Suppressor macrophage (primary cell): ENCODE measurements at regions not wholly inside any gene's neighbourhood (a gene's known extent, or its start where the extent isn't known, plus 50 kb on each side); places are given as distances from the start of the nearest gene placed in this dataset.
"Not testable (repeated sequence)": the region's sequence is repeated elsewhere in the genome, so short reads cannot be mapped to it uniquely, and the experiment has no call there.

Experiments
- DNase-seq, 4 experiments: peaks; one replicate each; pipeline ENCODE4 v3.0.0-alpha.2; 2020 to 2022

DNA sequence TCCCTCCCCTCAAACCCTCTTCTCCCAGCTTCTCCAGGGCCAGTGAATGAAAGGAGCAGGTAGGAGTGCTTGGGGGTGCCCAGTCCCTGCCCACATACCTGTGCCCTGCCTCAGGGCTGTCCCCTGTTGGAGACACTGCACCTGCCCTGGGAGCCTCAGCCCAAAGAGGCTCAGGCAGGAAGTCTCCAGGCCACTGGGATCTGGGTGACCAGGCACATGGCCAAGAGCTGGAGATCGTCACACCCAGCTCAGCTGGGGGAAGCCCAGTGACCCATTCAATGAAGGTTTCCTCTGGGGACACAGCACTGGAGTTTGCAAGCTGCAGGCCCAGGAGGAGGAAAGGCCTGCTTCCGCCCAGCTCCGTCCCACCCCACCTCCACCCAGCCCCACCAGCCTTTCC is 156.4 kb downstream of the ZFP36L2 start:
- peak in 2 of 4 experiments; percentile 28 to 33 for DNase-seq

DNA sequence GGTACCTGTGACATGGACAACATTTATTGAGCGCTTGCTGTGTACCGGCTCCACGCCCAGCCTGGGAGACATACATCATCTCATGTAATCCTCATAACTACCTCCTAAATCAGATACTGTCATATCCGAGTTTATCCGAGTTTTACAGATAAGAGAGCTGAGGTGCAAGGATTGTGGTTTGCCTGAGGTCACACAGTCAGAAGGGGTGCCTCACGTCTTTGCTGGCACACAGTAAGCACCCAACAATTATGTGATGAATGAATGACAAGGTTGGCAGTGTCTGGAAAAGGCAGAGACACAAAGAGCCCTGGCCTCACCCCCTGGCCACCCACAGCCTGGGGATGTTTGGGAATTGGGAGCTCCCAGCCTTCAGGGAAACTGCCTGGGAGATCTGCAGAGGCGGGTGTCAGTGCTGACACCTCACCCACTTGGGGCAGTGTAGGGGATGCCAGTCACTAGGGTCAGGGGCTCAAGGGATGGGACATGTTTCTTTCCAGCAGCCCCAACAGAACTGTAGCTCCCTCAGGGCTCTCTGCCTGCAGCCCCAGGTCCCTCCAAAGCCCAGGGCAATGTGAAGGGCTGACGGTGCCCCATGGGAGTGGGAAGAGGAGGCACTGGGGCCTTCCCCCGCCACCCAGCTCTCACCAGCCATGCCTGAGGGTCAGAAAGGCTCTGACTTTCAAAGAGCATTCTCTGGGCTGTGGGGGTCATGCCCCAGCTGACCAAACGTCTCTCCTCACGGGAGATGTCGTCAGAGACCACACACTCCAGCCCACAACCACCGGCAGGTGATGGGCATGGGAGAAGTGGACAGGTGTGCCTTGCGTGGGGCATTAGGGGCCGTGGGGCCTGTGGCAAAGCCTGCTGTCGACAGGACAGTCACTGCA is 157.5 kb downstream of the ZFP36L2 start:
- DNase-seq = no peak

DNA sequence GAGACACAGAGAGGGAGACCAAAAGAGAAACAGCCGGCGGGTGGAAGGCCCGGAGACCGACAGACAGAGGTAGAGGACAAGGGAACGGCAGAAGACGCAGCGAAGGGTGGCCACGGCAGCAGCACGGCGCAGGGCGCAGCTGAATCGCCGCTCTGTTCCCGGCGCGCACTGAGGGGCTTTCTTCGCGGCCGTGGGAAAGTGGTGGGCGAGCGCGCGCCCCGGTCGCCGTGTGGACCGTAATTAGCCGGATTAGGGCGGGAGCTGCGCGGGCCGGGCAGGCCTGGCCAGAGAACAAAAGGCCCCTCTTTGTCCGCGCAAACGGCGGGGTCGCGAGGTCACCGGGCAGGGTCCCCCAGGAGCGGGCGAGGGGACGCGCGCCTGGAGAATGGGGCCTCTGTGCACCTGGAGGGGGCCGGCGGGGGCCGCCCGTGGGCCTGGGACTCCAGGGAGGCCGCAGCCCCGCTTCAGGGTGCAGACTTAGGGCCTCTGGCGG is 158.3 kb downstream of the ZFP36L2 start:
- DNase-seq = no peak

DNA sequence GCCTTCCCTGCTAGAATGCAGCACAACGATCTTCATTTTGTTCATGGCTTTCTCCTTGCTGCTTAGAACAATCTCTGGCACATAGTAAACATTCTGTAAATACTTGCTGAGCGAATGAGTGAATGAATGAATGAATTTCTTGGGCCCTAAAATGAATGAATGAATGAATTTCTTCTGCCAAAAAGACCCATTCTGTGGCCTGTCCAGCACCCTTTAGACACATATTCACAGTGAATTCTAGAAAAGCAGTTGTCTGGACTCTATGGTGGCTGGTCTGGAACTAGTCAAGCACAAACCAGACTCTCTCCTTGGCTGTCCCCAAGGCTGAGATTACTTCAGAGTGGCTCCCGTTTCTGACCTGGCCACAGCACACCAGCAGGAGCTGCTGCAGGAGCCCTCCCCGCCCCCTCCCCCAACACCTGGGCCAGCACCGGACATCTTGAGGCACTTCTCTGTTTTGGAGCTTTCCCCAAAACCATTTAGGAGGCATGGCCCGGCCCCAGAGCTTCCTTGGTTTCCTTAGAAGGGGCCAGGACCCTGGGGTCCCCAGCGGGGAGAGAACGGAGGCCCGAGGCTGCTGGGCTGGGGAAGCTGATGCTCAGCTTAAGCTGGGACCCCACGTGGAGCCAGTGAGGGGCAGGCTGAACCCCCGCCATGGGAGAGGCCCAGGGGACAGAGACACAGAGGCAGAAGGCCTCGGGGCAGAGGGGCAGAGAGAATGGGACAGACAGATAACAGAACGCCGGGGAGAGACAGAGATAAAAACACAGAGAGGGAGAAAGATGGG is 159.0 kb downstream of the ZFP36L2 start:
- DNase-seq = no peak

DNA sequence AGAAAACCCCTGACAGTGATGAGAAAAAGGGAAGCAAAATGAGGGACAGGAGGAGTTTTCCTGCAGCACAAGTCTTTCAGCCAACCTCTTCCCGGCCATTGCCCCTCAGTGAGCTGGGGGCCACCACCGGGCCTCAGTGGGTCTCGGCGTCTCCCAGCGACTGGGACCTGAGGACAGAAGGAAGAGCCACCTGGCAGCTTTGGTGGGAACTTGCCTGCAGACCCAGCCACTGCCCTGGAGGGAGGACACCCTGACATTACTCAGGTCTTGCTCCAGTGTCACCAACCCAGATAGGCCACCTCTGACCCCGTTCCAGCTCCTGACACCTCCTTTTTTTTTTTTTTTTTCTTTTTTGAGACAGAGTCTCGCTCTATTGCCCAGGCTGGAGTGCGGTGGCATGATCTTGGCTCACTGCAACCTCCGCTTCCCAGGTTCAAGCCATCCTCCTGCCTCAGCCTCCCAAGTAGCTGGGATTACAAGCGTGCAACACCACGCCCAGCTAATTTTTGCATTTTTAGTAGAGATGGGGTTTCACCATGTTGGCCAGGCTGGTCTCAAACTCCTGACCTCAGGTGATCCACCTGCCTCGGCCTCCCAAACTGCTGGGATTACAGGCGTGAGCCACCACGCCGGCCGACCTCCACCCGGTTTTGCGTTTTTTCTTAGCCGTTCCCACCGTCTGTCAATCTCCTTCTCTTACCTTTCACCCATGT is 159.7 kb downstream of the ZFP36L2 start:
- peak in 1 of 4 experiments; percentile 21 for DNase-seq

DNA sequence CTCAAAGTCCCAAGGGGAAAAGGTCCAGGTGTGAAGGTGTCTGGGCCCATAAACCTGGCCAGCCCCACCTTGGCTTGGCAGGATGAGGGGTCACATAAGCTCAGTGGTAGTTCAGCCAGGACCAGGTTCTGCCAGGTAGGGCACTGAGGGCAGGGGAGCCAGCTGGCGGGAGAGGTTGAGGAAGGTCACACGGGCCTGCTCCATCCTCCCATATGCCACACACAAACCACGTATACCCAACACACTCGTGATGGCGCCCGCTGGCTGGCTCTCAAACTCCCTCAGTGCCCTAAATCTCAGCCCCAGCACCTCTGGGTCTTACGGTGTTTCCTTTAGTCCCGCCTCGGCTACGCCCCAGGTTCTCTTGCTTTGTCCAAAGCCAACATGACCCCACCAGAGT is 160.5 kb downstream of the ZFP36L2 start:
- no peak for DNase-seq

DNA sequence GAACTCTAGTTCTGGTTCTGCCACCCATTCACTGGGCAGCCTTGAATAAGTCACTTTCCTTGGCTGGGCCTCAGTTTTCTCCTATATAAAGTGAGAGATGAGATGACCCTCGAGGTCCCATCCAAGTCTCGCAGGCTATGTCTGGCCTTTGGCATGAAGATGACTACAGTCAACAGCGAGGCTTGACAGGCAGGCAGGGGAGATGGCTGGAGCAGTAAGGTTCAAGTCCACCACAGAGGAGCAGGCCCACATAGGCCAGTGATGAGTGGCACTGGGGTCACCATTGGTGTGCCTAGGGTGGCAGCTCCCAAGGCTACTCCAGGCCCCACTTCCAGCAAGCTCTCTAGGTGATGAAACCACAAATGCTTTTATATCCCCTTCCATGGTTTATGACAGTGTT is 161.4 kb downstream of the ZFP36L2 start:
- no peak for DNase-seq

DNA sequence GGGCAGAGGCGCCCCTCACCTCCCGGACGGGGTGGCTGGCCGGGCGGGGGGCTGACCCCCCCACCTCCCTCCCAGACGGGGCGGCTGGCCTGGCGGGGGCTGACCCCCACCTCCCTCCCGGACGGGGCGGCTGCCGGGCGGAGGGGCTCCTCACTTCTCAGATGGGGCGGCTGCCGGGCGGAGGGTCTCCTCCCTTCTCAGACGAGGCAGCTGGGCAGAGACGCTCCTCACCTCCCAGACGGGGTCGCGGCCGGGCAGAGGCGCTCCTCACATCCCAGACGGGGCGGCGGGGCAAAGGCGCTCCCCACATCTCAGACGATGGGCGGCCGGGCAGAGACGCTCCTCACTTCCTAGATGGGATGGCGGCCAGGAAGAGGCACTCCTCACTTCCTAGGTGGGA is 163.3 kb downstream of the ZFP36L2 start:
- not testable (repeated sequence) for DNase-seq

DNA sequence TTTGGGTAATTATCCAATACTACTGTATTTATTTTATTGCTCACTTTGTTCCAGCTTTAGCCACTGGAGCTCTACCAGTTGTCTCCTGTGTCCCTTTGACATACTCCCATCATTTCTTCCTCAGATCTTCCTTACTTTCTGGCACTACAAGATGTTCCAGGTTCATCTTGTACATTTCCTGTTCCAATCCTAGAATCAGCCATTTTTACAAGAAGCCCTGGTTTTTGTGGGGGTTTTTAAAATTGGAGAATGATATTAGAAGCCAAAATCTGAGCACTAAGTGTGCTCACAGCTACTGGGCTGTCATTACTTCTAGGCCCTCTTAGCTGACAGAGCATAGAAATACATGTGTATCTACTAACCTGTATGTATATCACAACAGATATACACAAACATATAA is 164.3 kb downstream of the ZFP36L2 start:
- DNase-seq = no peak

DNA sequence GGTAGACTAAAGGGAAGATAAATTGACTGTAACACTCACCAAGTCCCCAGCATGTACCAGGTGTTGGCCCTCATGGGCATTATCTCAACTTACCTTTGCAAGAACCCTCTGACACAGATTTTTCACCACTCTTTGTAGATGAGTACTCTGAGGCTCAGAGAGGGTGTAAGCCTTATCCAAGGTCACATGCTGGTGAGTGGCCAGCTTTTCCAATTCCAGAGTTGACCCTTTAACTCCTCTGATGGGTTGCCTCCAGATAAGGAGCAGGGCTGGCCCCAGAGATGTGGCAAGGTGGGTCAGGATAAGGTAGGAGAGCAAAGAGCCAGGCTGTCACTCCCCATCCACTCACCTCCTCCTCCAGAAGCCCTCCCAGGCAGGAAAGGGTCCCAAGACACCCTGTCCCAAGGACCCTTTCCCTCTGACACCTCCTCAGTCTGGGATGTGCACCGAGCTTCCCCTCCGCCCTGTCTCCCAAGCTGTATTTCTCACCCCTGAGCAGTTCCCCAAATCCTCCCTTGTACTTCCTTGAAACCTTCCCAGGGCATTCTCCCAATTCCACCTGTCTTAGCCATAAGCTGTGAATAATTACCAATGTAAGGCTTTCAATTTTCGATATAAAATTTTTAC is 165.9 kb downstream of the ZFP36L2 start:
- DNase-seq = no peak

DNA sequence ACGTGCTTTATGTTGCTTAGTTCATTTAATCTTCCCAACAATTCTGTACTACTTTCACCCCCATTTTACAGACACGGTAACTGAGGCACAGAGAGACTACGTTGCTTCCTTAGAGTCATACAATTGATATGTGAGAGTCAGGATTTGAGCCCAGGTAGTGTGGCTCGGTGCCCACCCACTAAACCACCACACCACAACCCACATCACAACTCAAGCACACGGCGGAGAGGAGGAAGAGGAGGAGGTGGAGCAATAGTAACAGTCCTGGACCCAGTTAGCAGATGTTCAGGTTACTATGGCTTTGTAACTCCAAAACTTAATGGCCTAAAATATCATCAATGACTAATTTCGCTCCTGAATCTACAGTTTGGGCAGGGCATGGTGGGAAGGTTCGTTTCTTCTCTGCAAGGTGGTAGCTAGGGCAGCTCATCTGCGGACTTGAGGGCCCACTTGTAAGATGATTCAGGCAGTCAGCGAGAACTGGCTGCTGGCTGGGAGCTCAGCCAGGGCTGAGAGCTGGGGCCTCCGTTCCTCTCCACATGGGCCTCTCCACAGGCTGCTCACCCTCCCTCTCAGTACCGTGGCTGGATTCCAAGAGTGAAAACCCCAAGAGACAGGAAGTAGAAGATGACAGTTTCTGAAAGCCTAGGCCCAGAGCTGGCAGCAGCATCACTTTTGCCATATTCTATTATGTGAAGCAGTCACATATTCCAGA is 167.1 kb downstream of the ZFP36L2 start:
- DNase-seq = peak; percentile 72 to 84 (median 80)

DNA sequence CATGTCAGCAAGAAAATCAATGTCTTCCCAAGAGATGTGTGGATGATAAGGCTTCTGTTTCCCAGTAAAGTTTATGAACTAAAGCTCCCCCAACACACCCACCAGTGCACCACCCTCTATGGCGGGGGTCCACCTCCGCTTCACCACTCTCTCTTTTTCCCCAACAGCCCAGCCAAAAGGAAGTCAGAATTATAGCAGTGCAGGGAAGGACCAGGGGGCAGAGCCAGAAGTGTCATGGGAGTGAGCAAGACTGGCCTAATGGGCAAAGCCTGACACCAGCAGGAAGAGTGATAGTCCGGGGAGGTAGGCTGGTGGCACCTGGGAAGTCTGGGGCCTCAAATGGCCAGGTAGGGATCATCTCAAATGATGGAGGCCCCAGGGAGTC is 167.7 kb downstream of the ZFP36L2 start:
- DNase-seq = no peak

DNA sequence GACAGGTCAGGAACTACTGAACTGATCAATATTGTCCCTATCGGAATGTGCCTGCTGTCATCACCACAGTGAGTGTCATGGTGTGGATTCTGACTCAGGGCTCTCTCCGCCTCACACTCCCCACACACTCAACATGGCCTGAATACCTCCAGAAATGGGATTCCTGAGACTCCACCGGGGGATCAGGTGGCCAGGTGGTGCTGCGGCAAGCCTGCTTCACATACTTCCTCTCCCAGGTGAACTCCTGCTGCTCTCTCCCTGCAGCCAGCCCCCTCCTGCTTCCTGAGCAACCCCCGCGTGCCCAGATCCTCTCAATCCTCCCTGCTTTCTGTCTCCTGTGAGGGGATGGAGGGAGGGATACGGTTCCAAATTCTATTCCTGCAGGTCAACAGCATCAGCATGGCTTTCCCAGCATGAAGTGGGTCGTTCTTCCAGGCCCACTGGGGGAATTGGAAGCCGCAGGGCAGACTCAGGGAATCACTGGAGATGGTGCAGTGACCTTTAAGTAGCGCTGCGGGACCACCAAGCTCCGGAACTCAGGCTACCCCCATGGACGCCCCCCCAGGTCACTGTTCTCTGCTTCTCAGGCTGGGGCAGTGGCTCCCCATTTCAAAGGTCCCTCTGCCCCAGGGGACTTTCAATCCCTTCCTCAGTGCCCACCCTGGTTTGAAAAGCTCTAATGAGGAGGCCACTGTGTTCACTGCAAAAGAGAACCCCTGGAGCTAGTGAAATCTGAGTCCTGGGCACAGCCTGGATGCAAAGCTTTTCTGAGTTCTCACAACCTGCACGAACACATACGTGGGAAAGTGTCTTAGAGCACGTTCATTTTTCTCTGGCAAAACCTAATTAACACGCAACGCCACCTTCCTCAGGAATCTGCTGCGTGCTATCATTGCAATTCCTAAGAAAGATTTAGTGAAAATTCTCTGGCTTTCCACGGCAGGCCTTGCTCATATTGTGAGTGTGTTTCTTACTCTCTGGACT is 168.4 kb downstream of the ZFP36L2 start:
- DNase-seq = no peak

DNA sequence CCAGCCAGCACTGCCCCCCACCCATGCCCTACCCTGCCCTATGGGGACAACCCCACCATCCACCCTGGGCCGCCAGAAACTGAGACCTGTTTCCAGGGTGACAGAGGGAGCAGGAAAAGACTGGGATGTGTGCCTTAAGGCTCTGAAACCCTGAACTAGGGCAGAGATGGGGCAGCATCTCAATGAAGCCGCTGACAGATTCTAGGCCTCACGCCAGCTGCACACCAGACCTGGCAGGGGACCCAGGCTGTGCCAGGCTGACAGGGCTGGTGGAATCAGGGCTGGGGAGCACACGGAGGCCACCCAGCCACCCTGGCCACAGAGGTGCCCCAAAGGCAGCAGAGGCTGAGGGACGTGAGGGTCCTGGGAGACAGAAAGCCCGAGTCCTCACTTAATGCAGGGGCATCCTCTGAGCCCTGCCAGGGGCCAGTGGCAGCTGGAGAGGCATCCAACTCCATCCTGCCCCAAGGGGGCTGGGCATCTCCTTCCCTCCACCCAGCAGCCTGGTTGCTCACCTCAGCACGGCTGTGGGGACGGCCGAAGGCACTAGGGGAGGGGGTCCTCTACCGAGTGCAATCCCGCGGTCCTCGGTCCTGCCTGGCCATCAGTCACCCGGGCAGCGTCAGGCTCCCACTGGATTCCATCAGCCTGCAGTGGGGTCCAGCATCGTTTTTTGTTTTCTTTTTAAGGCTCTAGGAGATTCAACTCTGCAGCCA is 169.2 kb downstream of the ZFP36L2 start:
- no peak for DNase-seq

DNA sequence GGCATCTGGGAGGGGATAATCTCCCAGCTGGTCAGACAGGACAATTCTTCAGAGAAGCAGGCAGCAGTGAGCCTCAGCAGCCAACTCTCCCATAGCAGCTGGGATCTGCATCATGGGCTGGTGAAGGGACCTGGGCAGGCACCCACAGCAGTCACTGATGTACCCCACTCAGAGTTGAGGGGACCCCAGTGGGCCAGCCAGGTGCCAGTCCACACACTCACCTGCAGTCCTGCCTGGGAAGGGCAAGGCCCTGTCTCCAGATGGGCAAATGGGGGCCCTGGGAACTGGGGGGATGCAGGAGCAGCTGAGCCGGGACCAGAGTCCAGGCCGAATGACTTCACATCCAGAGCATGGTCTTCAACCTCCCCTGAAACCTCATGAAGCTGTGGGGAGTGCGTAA is 170.4 kb downstream of the ZFP36L2 start:
- no peak for DNase-seq

DNA sequence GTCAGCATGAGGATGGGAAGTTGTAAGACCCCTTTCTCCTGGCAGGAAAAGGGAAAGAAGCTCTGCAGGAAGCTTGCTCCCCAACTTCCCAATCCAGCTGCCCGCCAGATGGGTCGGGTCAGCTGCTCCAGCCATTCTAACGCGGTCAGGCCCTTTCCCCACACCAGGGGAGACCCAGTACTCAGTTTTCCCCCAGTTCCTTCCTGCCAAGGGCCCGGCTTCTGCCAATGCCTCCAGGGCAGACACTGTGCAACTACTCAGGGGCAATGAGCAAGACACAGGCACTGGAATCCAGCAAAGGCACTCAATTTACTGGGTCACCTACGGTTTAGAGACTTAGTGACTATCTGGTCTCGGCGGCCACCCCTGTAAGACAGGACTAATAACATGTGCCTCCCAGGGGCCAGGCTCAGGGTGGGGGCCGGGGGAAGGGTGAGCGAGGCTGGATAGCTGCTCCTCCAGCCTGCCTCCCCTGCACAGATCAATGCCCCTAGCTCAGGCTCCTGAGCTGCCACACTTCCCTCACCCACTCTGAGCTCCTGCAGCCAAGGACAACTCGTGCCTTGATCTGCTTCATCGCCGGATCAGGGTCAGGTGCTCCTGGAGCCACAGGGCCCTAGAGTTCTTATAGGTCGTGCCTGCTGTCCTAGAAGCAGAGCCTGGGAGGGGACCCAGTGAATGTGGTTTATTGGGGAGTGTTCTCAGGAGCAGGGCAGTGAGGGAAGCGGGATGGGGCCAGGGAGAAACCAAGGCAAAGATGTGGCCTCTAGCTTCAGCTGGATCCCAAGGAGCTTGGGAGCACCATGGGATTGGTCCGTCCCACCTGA is 171.1 kb downstream of the ZFP36L2 start:
- no peak for DNase-seq

DNA sequence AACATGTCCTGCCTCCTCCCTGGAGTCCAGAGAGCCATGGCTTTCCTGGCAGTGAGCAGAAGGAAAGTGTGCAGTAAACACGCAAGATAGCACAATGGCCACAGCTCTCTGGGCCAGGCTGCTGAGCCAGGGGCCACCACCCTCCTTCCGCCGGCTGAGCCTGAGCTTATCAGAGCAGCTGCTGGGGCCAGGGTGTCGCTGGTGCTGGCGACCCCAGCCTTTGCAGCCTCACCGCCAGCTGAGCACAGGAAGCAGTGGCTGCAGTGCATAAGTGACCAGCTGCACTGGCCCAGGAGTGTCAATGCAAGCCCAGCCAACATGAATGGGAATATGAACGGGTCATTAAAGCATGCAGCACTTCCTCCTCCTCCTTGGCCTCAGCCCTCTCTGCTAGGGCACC is 172.0 kb downstream of the ZFP36L2 start:
- DNase-seq = no peak

DNA sequence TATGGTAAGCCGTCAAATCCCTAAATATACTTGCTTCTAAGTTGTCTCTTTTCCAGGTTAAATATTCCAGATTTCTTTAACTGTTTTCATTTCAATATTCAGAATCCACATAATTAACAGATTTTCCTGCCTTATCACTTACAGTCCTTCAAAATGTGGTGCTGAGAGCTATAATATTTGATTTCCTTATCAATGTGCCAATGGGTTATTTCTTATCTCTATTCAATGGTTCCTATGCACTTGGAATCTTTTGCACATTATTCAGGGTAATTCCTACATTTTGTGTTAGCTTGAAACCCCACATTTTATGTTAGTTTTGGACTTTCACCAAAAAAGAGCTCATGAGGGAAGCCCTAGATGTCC is 173.5 kb downstream of the ZFP36L2 start:
- no peak for DNase-seq
